Kidney (tissue), 13 donors: ENCODE measurements at regions not wholly inside any gene's neighbourhood (a gene's known extent, or its start where the extent isn't known, plus 50 kb on each side); places are given as distances from the start of the nearest gene placed in this dataset.

ENCODE experiments used
- DNase-seq, 5 donors: peaks; one replicate each; pipeline ENCODE4 v3.0.0-alpha.2; 2013 to 2020
- FAIRE-seq: peaks from 2 replicates; lab custom pipeline; 2012; peaks lifted over from hg19 to GRCh38; lab: Jason Lieb, UNC
- H3K27ac ChIP-seq, 2 donors: one replicate each; pipeline ENCODE4 v1.7.0; 2013; ENCODE audit warnings: low read depth in 2 of 2, low read length in 2 of 2, inconsistent platforms in 1 of 2
- H3K27me3 ChIP-seq: one replicate; pipeline ENCODE4 v1.7.1; 2013; ENCODE audit warnings: low read length, inconsistent platforms; ENCODE audit not compliant: control insufficient read depth, insufficient read depth
- H3K36me3 ChIP-seq, 3 donors: one replicate each; pipeline versions ENCODE4 v1.7.0 to v1.7.1; 2013; ENCODE audit warnings: low read length in 3 of 3, control low read depth in 1 of 3, inconsistent platforms in 1 of 3; ENCODE audit not compliant: insufficient read depth in 3 of 3, control insufficient read depth in 2 of 3
- H3K4me1 ChIP-seq, 3 donors: one replicate each; pipeline versions ENCODE4 v1.7.0 to v1.7.1; 2013; ENCODE audit warnings: low read length in 3 of 3, inconsistent platforms in 1 of 3, low read depth in 1 of 3; ENCODE audit not compliant: control insufficient read depth in 2 of 3, insufficient read depth in 2 of 3
- H3K4me3 ChIP-seq, 3 donors: one replicate each; pipeline versions ENCODE4 v1.7.0 to v1.8.1; 2013; ENCODE audit warnings: low read length in 3 of 3, control low read depth in 1 of 3, inconsistent platforms in 1 of 3
- H3K9ac ChIP-seq, 3 donors: one replicate each; pipeline versions ENCODE4 v1.7.0 to v1.7.1; 2013; ENCODE audit warnings: low read length in 3 of 3, control low read depth in 1 of 3, inconsistent platforms in 1 of 3
- H3K9me3 ChIP-seq, 3 donors: one replicate each; pipeline versions ENCODE4 v1.7.0 to v1.7.1; 2013; ENCODE audit warnings: low read length in 3 of 3, control low read depth in 1 of 3, inconsistent platforms in 1 of 3; ENCODE audit not compliant: control insufficient read depth in 2 of 3, insufficient read depth in 1 of 3
- intact Hi-C: fragments of 100-400 bp; cut with DNase I; formaldehyde crosslinking; loops from one replicate; pipeline ENCODE4 v1.11.1; 2022
- TF ChIP-seq, protein P1 (sequence below): IDR thresholded peaks from 3 replicates; pipeline ENCODE4 v1.5.1; 2012; ENCODE audit warnings: mild to moderate bottlenecking, moderate library complexity, borderline replicate concordance; ENCODE audit not compliant: insufficient read depth; ENCODE audit errors: extremely low read depth
- donor health status: control.
- donor health status: control.
- donor health status: control.
- donor health status: control.
- donor health status: control.
- donor health status: DM: yes; HTN: yes; CAD: no.
- donor health status: Normal renal cell carcinoma (clear cell type).

- FAIRE-seq, result no peak
Measured at GRCh38 chr20:62535964-62536363, 60.2 kb upstream of the GATA5 start.

DNA sequence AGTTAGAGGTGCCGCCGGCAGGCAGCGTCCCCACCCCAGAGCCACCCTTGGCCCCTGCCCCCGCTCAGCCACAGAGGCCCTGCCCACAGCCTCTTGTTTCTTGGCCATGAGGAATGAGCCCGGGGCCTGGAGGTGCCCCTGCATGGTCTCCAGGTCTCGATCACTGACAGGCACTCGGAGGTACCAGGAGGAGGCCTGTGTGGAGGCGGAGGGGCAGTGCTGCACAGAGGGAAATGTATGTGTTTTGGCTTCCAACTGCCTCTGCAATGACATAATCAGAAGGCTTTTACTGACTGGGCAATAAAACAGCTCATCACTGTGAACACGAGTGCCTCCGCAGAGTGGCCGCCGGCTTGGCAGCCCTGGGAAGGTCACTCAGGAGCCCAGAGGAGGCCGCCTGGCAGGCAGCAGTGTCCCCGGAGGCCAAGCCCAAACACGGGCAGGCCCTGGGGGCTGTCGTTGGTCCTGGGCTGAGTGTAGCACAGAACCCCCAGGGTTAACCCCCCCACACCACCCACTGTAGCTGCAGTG is 61.1 kb upstream of the GATA5 start:
- Histone ChIP-seq H3K9me3 (no peaks in the 10 kb centered on the region), H3K27me3 (no peaks in the 10 kb centered on the region), H3K4me3 (no peak overlapping the region), H3K36me3 (no peaks in the 10 kb centered on the region), H3K9ac (no peak overlapping the region), H3K4me1 (no peaks in the 10 kb centered on the region), H3K27ac (no peak overlapping the region)
- DNase-seq (no peak), FAIRE-seq (no peak)
- TF ChIP-seq, protein P1, sequence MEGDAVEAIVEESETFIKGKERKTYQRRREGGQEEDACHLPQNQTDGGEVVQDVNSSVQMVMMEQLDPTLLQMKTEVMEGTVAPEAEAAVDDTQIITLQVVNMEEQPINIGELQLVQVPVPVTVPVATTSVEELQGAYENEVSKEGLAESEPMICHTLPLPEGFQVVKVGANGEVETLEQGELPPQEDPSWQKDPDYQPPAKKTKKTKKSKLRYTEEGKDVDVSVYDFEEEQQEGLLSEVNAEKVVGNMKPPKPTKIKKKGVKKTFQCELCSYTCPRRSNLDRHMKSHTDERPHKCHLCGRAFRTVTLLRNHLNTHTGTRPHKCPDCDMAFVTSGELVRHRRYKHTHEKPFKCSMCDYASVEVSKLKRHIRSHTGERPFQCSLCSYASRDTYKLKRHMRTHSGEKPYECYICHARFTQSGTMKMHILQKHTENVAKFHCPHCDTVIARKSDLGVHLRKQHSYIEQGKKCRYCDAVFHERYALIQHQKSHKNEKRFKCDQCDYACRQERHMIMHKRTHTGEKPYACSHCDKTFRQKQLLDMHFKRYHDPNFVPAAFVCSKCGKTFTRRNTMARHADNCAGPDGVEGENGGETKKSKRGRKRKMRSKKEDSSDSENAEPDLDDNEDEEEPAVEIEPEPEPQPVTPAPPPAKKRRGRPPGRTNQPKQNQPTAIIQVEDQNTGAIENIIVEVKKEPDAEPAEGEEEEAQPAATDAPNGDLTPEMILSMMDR, result no peak
- intact Hi-C loops, result no loop called here

More at GRCh38 chr20:62535964-62536363, 60.2 kb upstream of the GATA5 start:
- no peaks in the 10 kb centered on the region for H3K27me3 ChIP-seq
- intact Hi-C loops, result no loop called here
- H3K36me3 ChIP-seq, result no peaks in the 10 kb centered on the region
- H3K4me3 ChIP-seq, result no peak overlapping the region
- no peaks in the 10 kb centered on the region for H3K9me3 ChIP-seq
- TF ChIP-seq, protein P1, result no peak
- H3K4me1 ChIP-seq, result no peaks in the 10 kb centered on the region
- no peak overlapping the region for H3K9ac ChIP-seq
- DNase-seq, result no peak
- no peak overlapping the region for H3K27ac ChIP-seq

DNA sequence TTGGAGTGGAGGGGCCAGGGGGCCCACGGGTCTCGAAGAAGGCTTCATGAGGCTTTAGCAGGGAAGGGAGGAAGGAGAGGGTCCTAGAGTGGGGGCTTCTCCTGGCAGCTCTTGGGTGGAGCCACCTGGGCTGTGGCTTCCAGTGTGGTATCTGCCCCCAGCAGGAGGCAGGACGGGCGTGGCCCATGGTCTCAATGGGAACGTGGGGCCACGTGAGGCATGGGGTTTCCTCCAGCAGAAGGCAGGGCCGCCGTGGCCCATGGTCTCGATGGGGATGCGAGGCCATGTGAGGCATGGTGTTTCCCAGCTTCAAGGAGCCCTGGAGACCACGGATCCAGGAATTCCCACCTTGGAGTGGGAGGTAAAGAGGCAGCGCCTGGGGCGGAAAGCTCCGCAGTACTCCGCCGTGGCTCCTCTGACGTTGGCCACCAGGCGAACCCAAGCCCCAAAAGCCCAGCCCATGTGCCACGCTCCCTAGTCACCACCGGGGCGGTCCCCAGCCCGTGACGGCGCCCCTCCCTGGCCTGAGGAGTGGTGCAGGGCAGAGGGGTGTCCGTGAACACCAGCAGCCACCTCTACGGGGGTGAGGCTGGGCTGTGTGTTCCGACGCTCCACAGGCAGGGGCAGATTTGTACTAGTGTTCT is 62.0 kb upstream of the GATA5 start:
- H3K4me1 ChIP-seq, result no peaks in the 10 kb centered on the region
- FAIRE-seq, result no peak
- H3K27ac ChIP-seq, result no peak overlapping the region
- H3K27me3 ChIP-seq, result no peaks in the 10 kb centered on the region
- DNase-seq, result no peak
- no peaks in the 10 kb centered on the region for H3K9me3 ChIP-seq
- no peaks in the 10 kb centered on the region for H3K36me3 ChIP-seq
- H3K4me3 ChIP-seq, result no peak overlapping the region
- H3K9ac ChIP-seq, result no peak overlapping the region
- TF ChIP-seq, protein P1, result no peak
- intact Hi-C loops, result no loop called here
